Neural progenitor cell (in vitro differentiated cells): ENCODE measurements at regions not wholly inside any gene's neighbourhood (a gene's known extent, or its start where the extent isn't known, plus 50 kb on each side); places are given as distances from the start of the nearest gene placed in this dataset. TPM values are rescaled to one million over a fixed set of nuclear protein-coding genes. Genes with fewer than 3 reads are reported as not detected.
"Not testable (repeated sequence)": the region's sequence is repeated elsewhere in the genome, so short reads cannot be mapped to it uniquely, and the experiment has no call there.

Experiments
- DNase-seq: peaks from one replicate; pipeline ENCODE4 v3.0.0-alpha.2; 2016; ENCODE audit warnings: low spot score
- H2AFZ ChIP-seq: fragments of 200-600 bp; sonication (generic); replicated peaks from 2 replicates; pipeline ENCODE4 v1.6.1; 2016; ENCODE audit warnings: antibody characterized with exemption
- H3F3A ChIP-seq: fragments of 200-600 bp; sonication (generic); 2 replicates; pipeline ENCODE4 v1.6.1; 2016; ENCODE audit warnings: antibody characterized with exemption, low read depth
- H3K27ac ChIP-seq: fragments of 200-600 bp; sonication (generic); 2 replicates; pipeline ENCODE4 v1.5.1; 2016; ENCODE audit warnings: mild to moderate bottlenecking
- H3K27me3 ChIP-seq: fragments of 200-600 bp; sonication (generic); 2 replicates; pipeline ENCODE4 v1.6.1; 2016; ENCODE audit warnings: mild to moderate bottlenecking, moderate library complexity
- H3K36me3 ChIP-seq: fragments of 200-600 bp; sonication (generic); 2 replicates; pipeline ENCODE4 v1.5.1; 2016
- H3K4me1 ChIP-seq: fragments of 200-600 bp; sonication (generic); 2 replicates; pipeline ENCODE4 v1.6.1; 2016; ENCODE audit warnings: mixed run types
- H3K4me2 ChIP-seq: fragments of 200-600 bp; sonication (generic); 2 replicates; pipeline ENCODE4 v1.6.1; 2016
- H3K4me3 ChIP-seq: fragments of 200-600 bp; sonication (generic); 2 replicates; pipeline ENCODE4 v1.5.1; 2016
- H3K79me2 ChIP-seq: fragments of 200-600 bp; sonication (generic); 2 replicates; pipeline ENCODE4 v1.6.1; 2016; ENCODE audit warnings: low read depth
- H3K9ac ChIP-seq: fragments of 200-600 bp; sonication (generic); 2 replicates; pipeline ENCODE4 v1.6.1; 2016
- H3K9me3 ChIP-seq: fragments of 200-600 bp; sonication (generic); 2 replicates; pipeline ENCODE4 v1.5.1; 2016; ENCODE audit warnings: low read depth
- H4K20me1 ChIP-seq: fragments of 200-600 bp; sonication (generic); 2 replicates; pipeline ENCODE4 v1.6.1; 2016; ENCODE audit warnings: low read depth
- H3K27ac Mint-ChIP-seq: 3 replicates; pipeline ENCODE4 v1.8.0; 2021; ENCODE audit warnings: mixed read lengths
- H3K27me3 Mint-ChIP-seq: 2 replicates; pipeline ENCODE4 v1.8.0; 2022; ENCODE audit warnings: low read depth, mild to moderate bottlenecking, inconsistent platforms, moderate library complexity, mixed read lengths; ENCODE audit not compliant: insufficient read depth
- H3K36me3 Mint-ChIP-seq: 3 replicates; pipeline ENCODE4 v1.8.0; 2021; ENCODE audit warnings: mixed read lengths
- H3K4me1 Mint-ChIP-seq: 3 replicates; pipeline ENCODE4 v1.8.0; 2021; ENCODE audit warnings: mixed read lengths
- H3K4me3 Mint-ChIP-seq: 3 replicates; pipeline ENCODE4 v1.8.0; 2021; ENCODE audit warnings: mild to moderate bottlenecking, moderate library complexity, mixed read lengths
- H3K9me3 Mint-ChIP-seq: 3 replicates; pipeline ENCODE4 v1.8.0; 2020; ENCODE audit warnings: mixed read lengths
- small RNA-seq: library from RNA; depleted of rRNA; stranded (forward); fragments of <200 nt; gene quantifications from one replicate; pipeline ENCODE3, GENCODE V24; 2015

- DNase-seq, H3K4me3 Mint-ChIP-seq, H3K27ac ChIP-seq, H3K27ac Mint-ChIP-seq, H3K9me3 Mint-ChIP-seq, H3K4me1 ChIP-seq, H3F3A ChIP-seq, H4K20me1 ChIP-seq, H3K9ac ChIP-seq, H3K27me3 Mint-ChIP-seq, H3K36me3 Mint-ChIP-seq, H2AFZ ChIP-seq, H3K79me2 ChIP-seq, H3K4me1 Mint-ChIP-seq, H3K36me3 ChIP-seq, H3K9me3 ChIP-seq, H3K4me3 ChIP-seq, H3K4me2 ChIP-seq, H3K27me3 ChIP-seq: not testable (repeated sequence)
These were observed 677.0 kb upstream of the PABPC5 start for GRCh38 chrX:90757619-90758018.

GRCh38 chrX:90765482-90765881 is 669.2 kb upstream of the PABPC5 start:
- not testable (repeated sequence) for H3K9me3 ChIP-seq, H3K27me3 Mint-ChIP-seq, H3K9me3 Mint-ChIP-seq, H3K36me3 Mint-ChIP-seq, H3K27ac ChIP-seq, H3F3A ChIP-seq, H3K4me3 Mint-ChIP-seq, H3K27me3 ChIP-seq, H3K4me3 ChIP-seq, H3K4me2 ChIP-seq, H3K79me2 ChIP-seq, H3K9ac ChIP-seq, H3K4me1 ChIP-seq, DNase-seq, H3K4me1 Mint-ChIP-seq, H3K36me3 ChIP-seq, H4K20me1 ChIP-seq, H2AFZ ChIP-seq, H3K27ac Mint-ChIP-seq

DNA sequence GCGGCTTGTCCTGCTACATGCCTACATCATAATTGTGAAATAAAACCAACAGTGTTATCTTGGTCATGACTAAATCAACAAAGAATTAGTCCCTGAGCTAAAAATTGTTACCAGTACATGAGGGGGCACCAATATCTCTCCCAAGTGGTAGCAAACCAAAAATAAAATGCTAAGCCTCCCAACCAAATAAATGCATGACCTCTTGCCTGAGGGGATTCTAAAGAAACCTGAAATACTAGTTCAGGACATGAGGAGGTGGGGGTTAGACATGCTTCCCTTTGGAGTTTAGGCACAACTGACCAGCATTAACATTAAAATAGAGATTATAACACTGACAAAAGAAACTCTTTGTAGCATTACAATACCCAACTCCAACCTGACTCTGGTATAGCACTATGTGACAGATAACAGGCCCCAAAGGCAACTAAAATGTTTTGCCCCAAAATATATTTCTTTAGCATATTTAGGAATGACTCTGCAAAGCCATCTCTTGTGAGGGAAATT is 654.3 kb upstream of the PABPC5 start:
- not testable (repeated sequence) for H3K4me3 ChIP-seq, H3K4me2 ChIP-seq, H3K79me2 ChIP-seq, H3K4me1 ChIP-seq, H3K27me3 ChIP-seq, H3K27me3 Mint-ChIP-seq, H3F3A ChIP-seq, DNase-seq, H3K36me3 Mint-ChIP-seq, H3K4me3 Mint-ChIP-seq, H4K20me1 ChIP-seq, H2AFZ ChIP-seq, H3K36me3 ChIP-seq, H3K4me1 Mint-ChIP-seq, H3K9ac ChIP-seq, H3K9me3 ChIP-seq, H3K27ac Mint-ChIP-seq, H3K9me3 Mint-ChIP-seq, H3K27ac ChIP-seq

Small RNA genes in the stretch of these regions (small RNA-seq; reads per million reads assigned to genes)
- not detected for gene RNU6-555P
